Activated T-helper 1 cell treated with anti-CD3 and anti-CD28 coated beads, Interleukin-12 subunit alpha, Interleukin-12 subunit beta, Interleukin-2, Interleukin-4 antibody, amounts not matched to agents 30 ng/mL and 10 ng/mL and 1 ng/mL, durations not matched to agents 14 hours and 24 hours and 36 hours (primary cell): ENCODE measurements at regions not wholly inside any gene's neighbourhood (a gene's known extent, or its start where the extent isn't known, plus 50 kb on each side); places are given as distances from the start of the nearest gene placed in this dataset.
"Not testable (repeated sequence)": the region's sequence is repeated elsewhere in the genome, so short reads cannot be mapped to it uniquely, and the experiment has no call there.

Experiments
- DNase-seq: peaks from one replicate; pipeline ENCODE4 v3.0.0; 2021; ENCODE audit warnings: low spot score
- H3K27ac Mint-ChIP-seq: one replicate; pipeline ENCODE4 v1.8.0; 2021; ENCODE audit warnings: mild to moderate bottlenecking, mixed read lengths
- H3K27me3 Mint-ChIP-seq: one replicate; pipeline ENCODE4 v1.8.0; 2022; ENCODE audit warnings: mild to moderate bottlenecking, moderate library complexity, mixed read lengths; ENCODE audit not compliant: insufficient read depth
- H3K36me3 Mint-ChIP-seq: one replicate; pipeline ENCODE4 v1.8.0; 2021; ENCODE audit warnings: low read depth, mixed read lengths
- H3K4me1 Mint-ChIP-seq: one replicate; pipeline ENCODE4 v1.8.0; 2021; ENCODE audit warnings: low read depth, mixed read lengths
- H3K4me3 Mint-ChIP-seq: one replicate; pipeline ENCODE4 v1.8.0; 2021; ENCODE audit warnings: mild to moderate bottlenecking, moderate library complexity, mixed read lengths
- H3K9me3 Mint-ChIP-seq: one replicate; pipeline ENCODE4 v1.8.0; 2021; ENCODE audit warnings: mixed read lengths
- intact Hi-C: fragments of 100-400 bp; cut with micrococcal nuclease; formaldehyde crosslinking; loops from one replicate; pipeline ENCODE4 v1.15.1; 2024

- no peaks in the 10 kb centered on the region for H3K36me3 Mint-ChIP-seq
- intact Hi-C loops: no loop called here
- no peak for DNase-seq
- H3K27me3 Mint-ChIP-seq: peaks cover 3% of the 10 kb centered on the region
- H3K27ac Mint-ChIP-seq: no peak overlapping the region
- H3K9me3 Mint-ChIP-seq: peaks cover 15% of the 10 kb centered on the region
- H3K4me3 Mint-ChIP-seq: no peak overlapping the region
- H3K4me1 Mint-ChIP-seq: peaks cover 4% of the 10 kb centered on the region
Observed at GRCh38 chr2:190150413-190150812, 87.9 kb upstream of the MSTN start.

- DNase-seq: no peak
- H3K9me3 Mint-ChIP-seq: peaks cover 15% of the 10 kb centered on the region
- peaks cover 4% of the 10 kb centered on the region for H3K4me1 Mint-ChIP-seq
- no peaks in the 10 kb centered on the region for H3K36me3 Mint-ChIP-seq
- no peak overlapping the region for H3K4me3 Mint-ChIP-seq
- intact Hi-C loops: no loop called here
- no peak overlapping the region for H3K27ac Mint-ChIP-seq
- H3K27me3 Mint-ChIP-seq: peaks cover 3% of the 10 kb centered on the region
Observed at GRCh38 chr2:190149908-190150307, 87.4 kb upstream of the MSTN start.

GRCh38 chr2:190149200-190149599 is 86.7 kb upstream of the MSTN start:
- no peaks in the 10 kb centered on the region for H3K36me3 Mint-ChIP-seq
- peaks cover 15% of the 10 kb centered on the region for H3K9me3 Mint-ChIP-seq
- no peak for DNase-seq
- intact Hi-C loops: no loop called here
- no peak overlapping the region for H3K4me3 Mint-ChIP-seq
- H3K4me1 Mint-ChIP-seq: peaks cover 4% of the 10 kb centered on the region
- peaks cover 3% of the 10 kb centered on the region for H3K27me3 Mint-ChIP-seq
- no peak overlapping the region for H3K27ac Mint-ChIP-seq

- H3K4me3 Mint-ChIP-seq, intact Hi-C loops, H3K27me3 Mint-ChIP-seq, H3K4me1 Mint-ChIP-seq, H3K36me3 Mint-ChIP-seq, H3K27ac Mint-ChIP-seq, DNase-seq: not testable (repeated sequence)
- peaks cover 30% of the 10 kb centered on the region for H3K9me3 Mint-ChIP-seq
Observed at GRCh38 chr2:190146109-190146508, 83.6 kb upstream of the MSTN start.

- intact Hi-C loops, H3K36me3 Mint-ChIP-seq, H3K4me3 Mint-ChIP-seq, H3K27me3 Mint-ChIP-seq, H3K27ac Mint-ChIP-seq, DNase-seq, H3K4me1 Mint-ChIP-seq: not testable (repeated sequence)
- peaks cover 25% of the 10 kb centered on the region for H3K9me3 Mint-ChIP-seq
Observed at GRCh38 chr2:190140474-190140873, 77.9 kb upstream of the MSTN start.

GRCh38 chr2:190139371-190139770 is 76.8 kb upstream of the MSTN start:
- Mint-ChIP-seq H3K36me3 (no peaks in the 10 kb centered on the region), H3K27me3 (peaks cover 3% of the 10 kb centered on the region), H3K4me3 (no peak overlapping the region), H3K27ac (no peak overlapping the region), H3K9me3 (peaks cover 25% of the 10 kb centered on the region), H3K4me1 (no peaks in the 10 kb centered on the region)
- intact Hi-C loops: no loop called here
- no peak for DNase-seq

- H3K4me1 Mint-ChIP-seq: no peaks in the 10 kb centered on the region
- H3K9me3 Mint-ChIP-seq: peaks cover 25% of the 10 kb centered on the region
- intact Hi-C loops: no loop called here
- peaks cover 3% of the 10 kb centered on the region for H3K27me3 Mint-ChIP-seq
- DNase-seq: no peak
- H3K36me3 Mint-ChIP-seq: no peaks in the 10 kb centered on the region
- H3K27ac Mint-ChIP-seq: no peak overlapping the region
- no peak overlapping the region for H3K4me3 Mint-ChIP-seq
Observed at GRCh38 chr2:190138032-190138431, 75.5 kb upstream of the MSTN start.

- intact Hi-C loops: no loop called here
- H3K36me3 Mint-ChIP-seq: no peaks in the 10 kb centered on the region
- H3K4me1 Mint-ChIP-seq: no peaks in the 10 kb centered on the region
- H3K9me3 Mint-ChIP-seq: peaks cover 24% of the 10 kb centered on the region
- H3K27ac Mint-ChIP-seq: no peak overlapping the region
- H3K27me3 Mint-ChIP-seq: peaks cover 3% of the 10 kb centered on the region
- H3K4me3 Mint-ChIP-seq: no peak overlapping the region
- DNase-seq: no peak
Observed at GRCh38 chr2:190137561-190137960, 75.0 kb upstream of the MSTN start.

GRCh38 chr2:190136825-190137224 is 74.3 kb upstream of the MSTN start:
- peaks cover 3% of the 10 kb centered on the region for H3K27me3 Mint-ChIP-seq
- no peaks in the 10 kb centered on the region for H3K36me3 Mint-ChIP-seq
- peaks cover 17% of the 10 kb centered on the region for H3K9me3 Mint-ChIP-seq
- H3K4me3 Mint-ChIP-seq: no peak overlapping the region
- H3K4me1 Mint-ChIP-seq: no peaks in the 10 kb centered on the region
- H3K27ac Mint-ChIP-seq: no peak overlapping the region
- intact Hi-C loops: no loop called here
- no peak for DNase-seq

- H3K36me3 Mint-ChIP-seq: no peaks in the 10 kb centered on the region
- intact Hi-C loops: no loop called here
- no peak for DNase-seq
- no peak overlapping the region for H3K27ac Mint-ChIP-seq
- H3K9me3 Mint-ChIP-seq: peaks cover 11% of the 10 kb centered on the region
- no peaks in the 10 kb centered on the region for H3K4me1 Mint-ChIP-seq
- H3K4me3 Mint-ChIP-seq: no peak overlapping the region
- H3K27me3 Mint-ChIP-seq: peaks cover 3% of the 10 kb centered on the region
Observed at GRCh38 chr2:190136259-190136658, 73.7 kb upstream of the MSTN start.

- Mint-ChIP-seq H3K27ac (no peak overlapping the region), H3K4me1 (no peaks in the 10 kb centered on the region), H3K36me3 (no peaks in the 10 kb centered on the region), H3K27me3 (no peaks in the 10 kb centered on the region), H3K9me3 (no peaks in the 10 kb centered on the region), H3K4me3 (no peak overlapping the region)
- no peak for DNase-seq
- intact Hi-C loops: no loop called here
Observed at GRCh38 chr2:190129421-190130199, 67.1 kb upstream of the MSTN start.

- no peaks in the 10 kb centered on the region for H3K9me3 Mint-ChIP-seq
- H3K27ac Mint-ChIP-seq: no peak overlapping the region
- DNase-seq: no peak
- no peaks in the 10 kb centered on the region for H3K36me3 Mint-ChIP-seq
- intact Hi-C loops: no loop called here
- H3K4me3 Mint-ChIP-seq: no peak overlapping the region
- no peaks in the 10 kb centered on the region for H3K27me3 Mint-ChIP-seq
- no peaks in the 10 kb centered on the region for H3K4me1 Mint-ChIP-seq
Observed at GRCh38 chr2:190127651-190128050, 65.1 kb upstream of the MSTN start.

GRCh38 chr2:190126798-190127197 is 64.3 kb upstream of the MSTN start:
- H3K4me1 Mint-ChIP-seq: no peaks in the 10 kb centered on the region
- H3K9me3 Mint-ChIP-seq: no peaks in the 10 kb centered on the region
- no peak for DNase-seq
- intact Hi-C loops: no loop called here
- H3K36me3 Mint-ChIP-seq: no peaks in the 10 kb centered on the region
- no peak overlapping the region for H3K27ac Mint-ChIP-seq
- H3K27me3 Mint-ChIP-seq: no peaks in the 10 kb centered on the region
- H3K4me3 Mint-ChIP-seq: no peak overlapping the region

- H3K4me3 Mint-ChIP-seq: no peak overlapping the region
- H3K27ac Mint-ChIP-seq: no peak overlapping the region
- H3K27me3 Mint-ChIP-seq: no peaks in the 10 kb centered on the region
- intact Hi-C loops: no loop called here
- no peaks in the 10 kb centered on the region for H3K9me3 Mint-ChIP-seq
- no peaks in the 10 kb centered on the region for H3K4me1 Mint-ChIP-seq
- no peak for DNase-seq
- H3K36me3 Mint-ChIP-seq: no peaks in the 10 kb centered on the region
Observed at GRCh38 chr2:190123956-190124355, 61.4 kb upstream of the MSTN start.
